K562 (cell line): ENCODE measurements at regions not wholly inside any gene's neighbourhood (a gene's known extent, or its start where the extent isn't known, plus 50 kb on each side); places are given as distances from the start of the nearest gene placed in this dataset.

Experiments used
- ATAC-seq: fragments of 200-7000 bp; cut with Tn5 transposase; 3 replicates; pipeline ENCODE4 v1.9.1; 2020; ENCODE audit warnings: moderate library complexity
- BruUV-seq: library from RNA; stranded (reverse); fragments of 400-500 nt; replicated peaks from 2 replicates; lab custom pipeline; 2021; lab: Mats Ljungman, UMichigan
- CTCF ChIA-PET: fragments of 300-600 bp; formaldehyde crosslinking; extraction: SDS; loops from one replicate; lab custom pipeline; 2021; ENCODE audit warnings: low intra/inter-chr PET ratio; lab: Yijun Ruan, JAX
- POLR2A ChIA-PET: fragments of 300-600, 350-650 bp; sonication (Branson Sonifier 250); formaldehyde crosslinking; extraction: SDS; loops from one replicate; lab custom pipeline; 2021; ENCODE audit warnings: antibody characterized with exemption, inconsistent platforms; lab: Yijun Ruan, JAX
- DNase-seq, 4 experiments: peaks; one replicate each; pipeline versions ENCODE4 v3.0.0 to v3.0.0-alpha.2; 2011 to 2018; ENCODE audit warnings: low spot score in 3 of 4, mixed read lengths in 3 of 4; ENCODE audit errors: extremely low read depth in 1 of 4
- FAIRE-seq: peaks from 2 replicates; lab custom pipeline; 2011; peaks lifted over from hg19 to GRCh38; lab: Jason Lieb, UNC
- H2AFZ ChIP-seq: 2 replicates; pipeline ENCODE4 v1.6.0; 2011; ENCODE audit warnings: low read depth, low read length, control low read depth, inconsistent platforms
- H3K27ac ChIP-seq: fragments of 200-600 bp; 3 replicates; pipeline ENCODE4 v1.8.0; 2011; ENCODE audit warnings: low read depth, mild to moderate bottlenecking, control low read depth, inconsistent platforms, low read length, moderate library complexity, mixed read lengths; ENCODE audit errors: extremely low read depth
- H3K27me3 ChIP-seq, 2 experiments: fragments of 300-600 bp in 1 of 2; 2 replicates in 1 of 2; 3 replicates in 1 of 2; pipeline versions ENCODE4 v1.6.0 to v1.8.0; 2011; ENCODE audit warnings: inconsistent platforms in 2 of 2, low read length in 2 of 2, mild to moderate bottlenecking in 1 of 2, mixed read lengths in 1 of 2, moderate library complexity in 1 of 2; ENCODE audit not compliant: control insufficient read depth in 2 of 2, insufficient read depth in 2 of 2
- H3K36me3 ChIP-seq: fragments of 300-600 bp; 3 replicates; pipeline ENCODE4 v1.8.0; 2011; ENCODE audit warnings: mild to moderate bottlenecking, low read length, inconsistent platforms; ENCODE audit not compliant: control insufficient read depth, insufficient read depth
- H3K4me1 ChIP-seq, 2 experiments: fragments of 200-600 bp in 1 of 2; replicated peaks in 1 of 2; 2 replicates in 1 of 2; 3 replicates in 1 of 2; pipeline versions ENCODE4 v1.5.1 to v1.8.0; 2011; ENCODE audit warnings: inconsistent platforms in 2 of 2, low read length in 2 of 2, mild to moderate bottlenecking in 1 of 2, mixed read lengths in 1 of 2, moderate library complexity in 1 of 2; ENCODE audit not compliant: control insufficient read depth in 2 of 2, insufficient read depth in 2 of 2
- H3K4me2 ChIP-seq: 2 replicates; pipeline ENCODE4 v1.6.1; 2011; ENCODE audit warnings: low read length, control low read depth, inconsistent platforms, mixed read lengths; ENCODE audit not compliant: insufficient read depth
- H3K4me3 ChIP-seq: fragments of 200-600 bp; sonication (generic), shearing (Covaris generic); 2 replicates; pipeline ENCODE4 v1.5.1; 2016; ENCODE audit warnings: control low read depth, inconsistent platforms
- H3K79me2 ChIP-seq: fragments of 200-600 bp; 3 replicates; pipeline ENCODE4 v1.8.0; 2011; ENCODE audit warnings: low read length, inconsistent platforms; ENCODE audit not compliant: control insufficient read depth, insufficient read depth
- H3K9ac ChIP-seq, 2 experiments: 2 replicates each; pipeline versions ENCODE4 v1.6.0 to v1.6.1; 2011; ENCODE audit warnings: low read depth in 2 of 2, low read length in 2 of 2, control low read depth in 1 of 2, inconsistent platforms in 1 of 2, mild to moderate bottlenecking in 1 of 2, mixed read lengths in 1 of 2; ENCODE audit not compliant: insufficient read depth in 1 of 2
- H3K9me1 ChIP-seq: one replicate; pipeline ENCODE4 v1.6.0; 2011; ENCODE audit warnings: inconsistent platforms, mild to moderate bottlenecking, low read length, moderate library complexity; ENCODE audit not compliant: control insufficient read depth, insufficient read depth
- H3K9me3 ChIP-seq: replicated peaks from 2 replicates; pipeline ENCODE4 v1.5.1; 2011; ENCODE audit warnings: low read depth, low read length, inconsistent platforms; ENCODE audit not compliant: control insufficient read depth, insufficient read depth
- H4K20me1 ChIP-seq: replicated peaks from 2 replicates; pipeline ENCODE4 v1.6.1; 2011; ENCODE audit warnings: low read length, inconsistent platforms, mixed read lengths; ENCODE audit not compliant: control insufficient read depth, insufficient read depth
- ASH1L ChIP-seq: fragments of 450-650 bp; IDR thresholded peaks from 2 replicates; pipeline ENCODE4 v1.6.1; 2018; ENCODE audit warnings: borderline replicate concordance, mild to moderate bottlenecking, low read depth; ENCODE audit not compliant: partially characterized antibody
- ATF4 ChIP-seq: fragments of 450-650 bp; formaldehyde crosslinking; IDR thresholded peaks from 2 replicates; pipeline ENCODE4 v1.4.0; 2022; ENCODE audit warnings: mild to moderate bottlenecking, moderate library complexity
- EWSR1 ChIP-seq: fragments of 450-650 bp; IDR thresholded peaks from 2 replicates; pipeline ENCODE4 v1.6.1; 2018; ENCODE audit warnings: borderline replicate concordance, mild to moderate bottlenecking, low read depth, moderate library complexity; ENCODE audit not compliant: partially characterized antibody
- FOXO4 ChIP-seq: fragments of 450-650 bp; formaldehyde crosslinking; IDR thresholded peaks from 2 replicates; pipeline ENCODE4 v1.4.0; 2020; ENCODE audit warnings: mild to moderate bottlenecking, moderate library complexity
- TGIF2 ChIP-seq: sonication (generic); formaldehyde crosslinking; IDR thresholded peaks from 2 replicates; pipeline ENCODE4 v1.8.1; 2022; ENCODE audit warnings: mild to moderate bottlenecking, missing genetic modification reagents, moderate library complexity
- U2AF1 ChIP-seq: fragments of 200-400 bp; formaldehyde crosslinking; optimal IDR thresholded peaks from 2 replicates; pipeline ENCODE3; 2017; ENCODE audit warnings: mild to moderate bottlenecking, low read depth, low read length, moderate library complexity
- WGBS: fragments of 100-300 bp; shearing (Covaris generic); methylation state at CpG from one replicate; pipeline ENCODE4 v1.1.6; 2016; ENCODE audit warnings: low coverage, mixed read lengths; ENCODE audit not compliant: insufficient coverage; ENCODE audit errors: missing lambda C conversion rate; 5-methylcytosine and 5-hydroxymethylcytosine counted together
- in situ Hi-C: fragments of 300-500 bp; cut with MboI; formaldehyde crosslinking; loops from 4 replicates; pipeline ENCODE4 v1.15.0; 2018; ENCODE audit warnings: inconsistent platforms, mixed read lengths
- intact Hi-C: fragments of 100-400 bp; cut with micrococcal nuclease; formaldehyde crosslinking; loops from 2 replicates; pipeline ENCODE4 v1.14.2; 2022
- TF ChIP-seq, protein P1 (sequence below): sonication (generic); formaldehyde crosslinking; IDR thresholded peaks from 2 replicates; pipeline ENCODE4 v1.8.0; 2022; ENCODE audit warnings: missing genetic modification reagents, mild to moderate bottlenecking, moderate library complexity, borderline replicate concordance

DNA sequence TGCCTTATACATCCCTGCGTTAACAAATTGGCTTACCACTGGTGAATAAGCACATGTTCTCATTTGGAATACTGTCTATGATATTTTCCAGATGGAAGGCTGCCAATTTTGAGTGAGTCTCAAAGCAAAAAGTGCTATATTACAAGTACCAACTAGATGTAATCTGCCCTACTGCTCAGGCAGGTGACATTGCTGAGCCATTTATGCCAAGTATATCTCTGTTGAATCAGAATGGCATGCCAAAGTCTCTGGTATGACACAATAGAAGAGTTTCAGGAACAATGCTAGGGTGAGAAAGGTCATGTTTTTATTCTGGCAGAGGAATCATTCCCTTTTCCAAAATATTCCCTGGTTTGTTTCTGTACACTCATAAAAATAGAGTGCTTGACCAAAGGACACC lies 356.5 kb downstream of the CDH9 start:
- POLR2A ChIA-PET: no interaction called here
- TF ChIP-seq, protein P1, sequence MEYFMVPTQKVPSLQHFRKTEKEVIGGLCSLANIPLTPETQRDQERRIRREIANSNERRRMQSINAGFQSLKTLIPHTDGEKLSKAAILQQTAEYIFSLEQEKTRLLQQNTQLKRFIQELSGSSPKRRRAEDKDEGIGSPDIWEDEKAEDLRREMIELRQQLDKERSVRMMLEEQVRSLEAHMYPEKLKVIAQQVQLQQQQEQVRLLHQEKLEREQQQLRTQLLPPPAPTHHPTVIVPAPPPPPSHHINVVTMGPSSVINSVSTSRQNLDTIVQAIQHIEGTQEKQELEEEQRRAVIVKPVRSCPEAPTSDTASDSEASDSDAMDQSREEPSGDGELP (CRISPR knock-in tag): no peak
- no peak for TF ChIP-seq U2AF1
- no peak for TF ChIP-seq ASH1L
- no peak for TF ChIP-seq TGIF2 (CRISPR knock-in tag)
- no peak for TF ChIP-seq ATF4 (CRISPR knock-in tag)
- no peak for TF ChIP-seq FOXO4 (CRISPR knock-in tag)
- TF ChIP-seq EWSR1: no peak
- no peaks in the 10 kb centered on the region for H3K79me2 ChIP-seq
- ATAC-seq: no peak
- BruUV-seq: no TSS peak
- H3K27me3 ChIP-seq: no peaks in the 10 kb centered on the region
- H3K9me3 ChIP-seq: no peaks in the 10 kb centered on the region
- no peaks in the 10 kb centered on the region for H4K20me1 ChIP-seq
- no peak overlapping the region for H2AFZ ChIP-seq
- no peaks in the 10 kb centered on the region for H3K9me1 ChIP-seq
- no peaks in the 10 kb centered on the region for H3K36me3 ChIP-seq
- WGBS: 8% methylated on average over 1 of the region's 1 CpG
- intact Hi-C loops: no loop called here
- no peak overlapping the region for H3K4me2 ChIP-seq
- H3K4me3 ChIP-seq: no peak overlapping the region
- in situ Hi-C loops: no loop called here
- H3K4me1 ChIP-seq: no peaks in the 10 kb centered on the region
- H3K27ac ChIP-seq: no peak overlapping the region
- H3K9ac ChIP-seq: no peak overlapping the region
- FAIRE-seq: no peak
- no peak for DNase-seq
- CTCF ChIA-PET: no interaction called here
